HG02610 (cell line): ENCODE measurements at regions not wholly inside any gene's neighbourhood (a gene's known extent, or its start where the extent isn't known, plus 50 kb on each side); places are given as distances from the start of the nearest gene placed in this dataset.
"Not testable (repeated sequence)": the region's sequence is repeated elsewhere in the genome, so short reads cannot be mapped to it uniquely, and the experiment has no call there.

Experiments
- ATAC-seq: cut with Tn5 transposase; IDR thresholded peaks from one replicate; pipeline ENCODE4 v1.9.1; 2021; ENCODE audit warnings: mild to moderate bottlenecking, moderate library complexity; ENCODE audit not compliant: unreplicated experiment

DNA sequence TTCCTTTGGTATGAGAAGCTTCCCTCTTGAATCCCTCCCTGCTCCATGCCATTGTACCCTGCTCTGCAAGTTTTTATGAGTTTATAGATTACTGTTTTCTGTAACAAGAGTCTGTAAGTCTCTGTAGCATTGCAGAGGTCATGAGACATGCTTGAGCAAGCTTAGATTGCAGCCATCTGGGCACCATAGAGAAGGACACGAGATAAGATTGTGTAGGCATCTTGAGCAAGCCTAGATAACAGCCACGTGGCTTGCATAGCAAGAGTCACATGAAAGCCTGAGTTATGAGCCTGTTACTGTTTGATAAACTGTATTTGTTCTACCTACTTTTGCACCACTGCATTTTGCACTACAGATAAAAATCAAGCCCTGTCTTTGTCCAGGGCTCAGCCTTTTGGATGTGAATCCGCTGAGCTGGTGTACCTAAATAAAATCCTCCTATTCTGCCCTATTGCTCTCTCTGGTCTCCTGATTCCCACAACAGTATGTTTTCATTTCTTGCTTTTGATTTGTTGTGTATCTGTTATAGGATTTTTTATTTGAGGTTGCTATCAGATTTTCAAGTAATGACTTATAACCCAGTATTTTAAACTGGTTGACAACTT lies 127.4 kb upstream of the ANKRD50 start:
- no peak for ATAC-seq

DNA sequence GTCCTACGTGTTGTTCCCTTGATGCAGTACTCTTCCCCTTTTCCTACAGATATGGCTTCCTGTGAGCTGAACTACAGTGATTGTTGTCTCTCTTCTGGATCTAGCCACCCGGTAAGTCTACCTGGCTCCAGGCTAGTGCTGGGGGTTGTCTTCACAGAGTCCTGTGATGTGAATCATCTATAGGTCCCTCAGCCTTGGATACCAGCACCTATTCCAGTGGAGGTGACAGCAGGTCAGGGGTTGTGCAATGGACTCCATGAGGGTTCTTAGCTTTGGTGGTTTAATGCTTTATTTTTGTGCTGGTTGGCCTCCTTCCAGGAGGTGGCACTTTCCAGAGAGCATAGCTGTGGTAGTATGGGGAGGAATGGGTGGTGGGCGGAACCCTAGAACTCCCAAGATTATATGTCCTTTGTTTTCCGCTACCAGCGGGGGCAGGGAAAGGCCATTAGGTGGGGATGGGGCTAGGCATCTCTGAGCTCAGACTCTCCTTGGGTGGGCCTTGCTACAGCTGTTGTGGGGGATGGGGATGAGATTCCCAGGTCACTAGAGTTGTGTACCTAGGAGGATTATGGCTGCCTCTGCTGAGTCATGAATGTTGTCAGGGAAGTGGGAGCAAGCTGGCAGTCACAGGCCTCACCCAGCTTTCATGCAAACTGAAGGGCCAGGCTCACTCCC lies 121.4 kb upstream of the ANKRD50 start:
- ATAC-seq: no peak

GRCh38 chr4:124828382-124828781 lies 115.8 kb upstream of the ANKRD50 start:
- ATAC-seq: no peak

DNA sequence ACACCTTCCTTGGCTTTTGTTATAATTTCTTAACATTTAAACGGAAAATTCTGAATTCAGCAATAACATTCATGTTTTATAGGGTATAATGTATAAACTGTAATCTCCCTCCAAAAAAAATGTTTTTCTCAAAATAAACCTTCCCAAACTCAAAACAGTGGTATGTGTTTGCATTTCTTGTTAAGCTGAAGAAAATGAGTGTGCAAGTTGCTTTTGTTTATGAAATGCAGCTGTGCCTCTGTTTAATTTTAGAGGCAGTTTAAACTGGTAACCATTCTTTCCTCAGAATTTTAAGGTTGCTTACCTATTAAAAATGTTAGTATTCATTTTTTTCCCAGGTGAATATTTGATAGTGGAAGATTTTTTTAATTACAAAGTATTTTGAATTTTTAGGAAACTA lies 105.0 kb upstream of the ANKRD50 start:
- ATAC-seq: no peak

- ATAC-seq: not testable (repeated sequence)
These were observed 99.7 kb upstream of the ANKRD50 start for GRCh38 chr4:124812203-124812602.

DNA sequence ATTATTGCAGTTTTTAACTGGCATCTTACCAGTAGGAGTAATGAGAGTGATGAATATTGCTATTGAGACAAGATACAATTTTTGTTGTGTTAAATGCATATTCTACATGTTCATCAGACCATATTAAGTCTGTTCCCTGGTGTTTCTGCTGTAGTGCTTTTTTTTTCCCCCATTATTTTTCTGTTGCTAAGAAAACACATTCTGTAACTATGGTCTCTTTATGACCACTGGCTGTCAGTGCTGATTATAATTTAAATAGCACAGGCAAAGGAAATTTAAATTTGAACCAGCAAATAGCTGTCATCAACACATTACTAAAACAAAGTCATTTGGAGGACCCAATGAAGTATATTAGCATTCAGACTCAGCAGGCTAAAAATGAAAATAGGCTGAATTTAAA lies 98.3 kb upstream of the ANKRD50 start:
- no peak for ATAC-seq

DNA sequence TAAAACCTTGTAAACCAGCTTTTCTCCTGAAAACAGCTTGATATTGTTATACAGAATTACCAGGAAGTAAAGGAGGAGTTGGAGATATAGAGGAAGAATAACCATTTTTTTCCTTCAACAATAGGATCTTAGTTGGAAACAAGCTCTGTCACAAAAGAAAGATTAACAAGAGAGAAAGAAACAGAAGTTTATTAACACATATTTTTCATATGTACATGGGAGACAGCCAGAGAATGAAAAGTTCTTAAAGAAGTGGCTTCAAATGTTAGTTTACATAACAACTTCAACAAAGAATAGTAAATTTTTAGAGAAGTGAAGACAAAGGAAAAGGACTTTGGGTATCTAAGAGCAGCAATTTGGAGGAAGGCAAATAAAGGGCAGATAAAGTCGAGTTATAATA lies 94.9 kb upstream of the ANKRD50 start:
- no peak for ATAC-seq

GRCh38 chr4:124806403-124806802 lies 93.9 kb upstream of the ANKRD50 start:
- ATAC-seq: no peak

DNA sequence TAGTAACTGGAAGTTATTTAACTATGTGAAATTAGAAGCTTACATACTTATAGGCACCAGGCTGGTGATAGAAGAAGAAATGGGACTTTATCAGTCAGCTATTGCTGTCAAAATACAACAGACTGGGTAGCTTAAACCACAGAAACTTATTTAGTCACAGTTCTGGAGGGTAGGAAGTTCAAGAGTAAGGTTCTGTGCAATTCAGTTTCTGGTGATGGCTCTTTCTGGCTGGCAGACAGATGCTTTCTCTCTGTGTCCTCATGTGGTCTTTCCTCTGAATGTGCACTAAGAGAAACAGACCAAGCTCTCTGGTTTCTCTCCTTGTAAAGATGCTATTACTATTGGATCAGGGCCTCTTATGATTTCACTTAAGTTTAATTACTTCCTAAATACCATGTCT lies 92.1 kb upstream of the ANKRD50 start:
- peak; percentile 63 for ATAC-seq

- no peak for ATAC-seq
These were observed 91.5 kb upstream of the ANKRD50 start for GRCh38 chr4:124804041-124804440.

GRCh38 chr4:124803641-124804040 lies 91.1 kb upstream of the ANKRD50 start:
- ATAC-seq: peak; percentile 64

GRCh38 chr4:124803026-124803425 lies 90.5 kb upstream of the ANKRD50 start:
- no peak for ATAC-seq

- ATAC-seq: no peak
These were observed 84.7 kb upstream of the ANKRD50 start for GRCh38 chr4:124797223-124797622.

DNA sequence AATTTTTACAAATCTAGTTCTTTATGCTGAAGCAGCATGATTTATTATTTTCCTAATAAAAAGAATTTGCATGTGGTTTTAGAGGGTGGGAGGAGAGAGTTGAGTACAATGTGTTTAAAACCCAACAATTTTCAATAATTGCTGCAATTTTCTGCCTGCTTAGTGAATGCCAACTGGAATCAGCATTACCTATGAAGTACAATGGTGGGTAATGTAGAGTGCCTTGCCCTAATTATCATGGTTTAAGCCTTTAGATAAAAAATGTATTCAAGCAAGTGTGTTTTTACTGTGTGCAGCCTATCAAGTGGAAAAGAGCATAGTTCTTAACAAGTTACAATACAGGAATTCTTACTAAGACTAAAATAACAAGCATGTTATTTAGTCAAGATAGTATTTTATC lies 77.9 kb upstream of the ANKRD50 start:
- ATAC-seq: no peak

- ATAC-seq: no peak
These were observed 74.1 kb upstream of the ANKRD50 start for GRCh38 chr4:124786634-124787033.

DNA sequence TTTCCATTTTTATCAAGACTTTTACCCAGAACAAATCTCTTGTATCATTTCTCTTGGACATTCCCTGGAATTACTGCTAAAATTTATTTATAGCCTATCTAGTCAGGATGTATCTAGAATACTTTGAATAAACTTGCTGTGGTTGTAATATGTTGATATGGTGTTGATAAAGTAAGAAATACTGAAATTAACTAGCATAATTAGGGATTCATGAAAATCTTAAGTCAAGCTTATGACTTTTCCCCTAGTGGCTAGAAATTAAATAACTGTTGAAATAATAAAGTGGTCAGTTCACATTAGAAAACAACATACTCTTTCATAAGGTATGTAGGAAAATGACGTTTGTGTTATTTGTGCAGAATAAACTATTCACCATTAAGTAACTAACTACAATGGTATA lies 73.1 kb upstream of the ANKRD50 start:
- no peak for ATAC-seq

- ATAC-seq: no peak
These were observed 71.3 kb upstream of the ANKRD50 start for GRCh38 chr4:124783847-124784246.

DNA sequence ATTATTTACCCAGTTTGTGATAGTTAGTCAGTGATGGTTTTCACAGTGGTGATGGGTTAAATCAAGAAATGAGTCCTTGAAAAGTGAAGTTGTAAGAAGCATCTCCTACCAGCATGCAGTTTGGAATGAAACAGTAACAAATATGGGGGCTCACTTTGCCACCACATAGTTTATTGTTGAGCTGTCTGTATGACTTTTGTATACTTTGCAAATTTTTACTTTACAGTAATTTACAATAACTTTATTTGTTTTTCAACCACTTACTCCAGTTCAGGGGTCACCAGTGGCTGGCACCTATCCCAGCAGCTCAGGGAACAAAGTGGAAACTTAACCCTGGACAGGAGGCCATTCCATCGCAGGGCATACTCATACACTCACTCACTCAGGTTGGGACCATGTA lies 64.5 kb upstream of the ANKRD50 start:
- ATAC-seq: no peak

DNA sequence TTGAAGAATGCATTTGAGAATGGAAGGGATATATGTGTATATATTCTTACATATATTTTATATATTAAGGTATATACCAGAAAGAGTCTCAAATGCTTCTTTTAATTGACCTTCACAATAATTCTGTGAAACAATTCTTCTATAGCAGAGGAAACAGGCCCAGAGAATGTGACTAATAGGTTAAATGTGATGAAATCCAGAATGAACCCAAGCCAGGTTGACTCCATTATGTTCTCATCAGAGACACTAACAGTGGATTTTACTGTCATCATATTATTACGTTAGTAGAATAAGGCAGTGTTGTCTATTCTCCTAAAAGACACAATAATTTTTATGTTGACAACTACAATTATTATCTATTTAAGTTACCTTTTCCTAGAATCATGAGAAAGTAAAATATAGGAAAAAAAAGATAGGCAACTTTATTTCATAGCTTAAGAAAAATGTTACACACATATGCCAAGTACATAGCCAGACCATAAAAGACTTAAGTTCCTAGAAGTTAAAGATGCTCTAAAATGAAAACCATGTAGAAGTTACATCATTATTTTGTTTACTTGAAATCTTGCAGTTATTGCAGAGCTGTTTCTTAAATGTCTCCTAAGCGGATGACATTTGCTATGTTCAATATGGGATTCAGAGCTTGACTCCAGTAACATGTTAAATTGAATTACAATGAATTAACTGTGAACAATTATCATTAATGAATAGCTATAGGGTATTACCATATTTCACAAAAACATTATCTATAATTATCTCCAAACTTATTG lies 56.2 kb upstream of the ANKRD50 start:
- no peak for ATAC-seq

DNA sequence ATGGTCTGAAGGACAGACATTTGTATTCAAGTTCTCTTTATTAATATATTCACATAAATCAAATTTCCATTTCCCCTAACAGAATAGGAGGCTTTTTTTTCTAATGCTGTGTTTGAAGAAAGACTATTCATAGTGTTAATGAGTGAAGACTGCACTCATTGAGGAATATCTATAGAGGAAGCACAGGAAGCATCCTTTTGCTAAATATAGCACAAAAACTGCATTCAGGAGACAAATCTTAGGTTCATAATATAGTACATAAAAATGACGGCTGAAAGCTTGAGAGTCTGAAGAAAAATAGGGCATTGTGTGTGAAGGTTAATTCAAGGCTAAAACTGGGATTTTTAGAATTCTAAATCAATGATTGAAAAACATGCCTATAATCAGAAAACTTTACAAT lies 50.4 kb upstream of the ANKRD50 start:
- no peak for ATAC-seq
